ENCODE measurements at regions not wholly inside any gene's neighbourhood (a gene's known extent, or its start where the extent isn't known, plus 50 kb on each side); places are given as distances from the start of the nearest gene placed in this dataset.

- TF ChIP-seq CTCF (IDR thresholded peaks at IDR 0.05; ENCODE audit: borderline replicate concordance, control extremely low read depth, extremely low read depth, insufficient read depth, missing control alignments): no peak
- in situ Hi-C loops (cut with MboI; ENCODE audit: low sequenced_read_pairs, unreplicated experiment): no loop called here
- DNase-seq (ENCODE audit: low spot score): no peak
These were observed 120.7 kb upstream of the TOPAZ1 start for GRCh38 chr3:44120721-44121582.

DNA sequence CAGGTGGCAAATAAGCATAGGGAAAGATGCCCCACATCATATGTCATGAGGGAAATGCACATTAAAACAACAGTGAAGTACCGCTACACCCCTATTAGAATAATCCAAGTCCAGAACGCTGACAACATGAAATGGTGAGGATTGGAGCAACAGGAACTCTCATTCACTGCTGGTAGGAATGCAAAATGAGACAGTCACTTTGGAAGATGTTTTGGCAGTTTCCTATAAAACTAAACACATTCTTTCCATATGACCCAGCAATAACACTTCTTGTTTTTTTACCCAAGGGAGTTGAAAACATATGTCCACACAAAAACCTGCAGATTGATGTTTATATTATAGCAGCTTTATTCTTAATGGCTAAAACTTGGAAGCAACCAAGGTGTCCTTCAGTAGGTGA is 116.4 kb upstream of the TOPAZ1 start:
- no peak for TF ChIP-seq CTCF (IDR thresholded peaks at IDR 0.05; ENCODE audit: borderline replicate concordance, control extremely low read depth, extremely low read depth, insufficient read depth, missing control alignments)
- DNase-seq (ENCODE audit: low spot score): no peak
- in situ Hi-C loops (cut with MboI; ENCODE audit: low sequenced_read_pairs, unreplicated experiment): no loop called here

- no peak for DNase-seq (ENCODE audit: low spot score)
- TF ChIP-seq CTCF (IDR thresholded peaks at IDR 0.05; ENCODE audit: borderline replicate concordance, control extremely low read depth, extremely low read depth, insufficient read depth, missing control alignments): no peak
- in situ Hi-C loops (cut with MboI; ENCODE audit: low sequenced_read_pairs, unreplicated experiment): no loop called here
These were observed 115.8 kb upstream of the TOPAZ1 start for GRCh38 chr3:44125882-44126281.

- DNase-seq (ENCODE audit: low spot score): no peak
- in situ Hi-C loops (cut with MboI; ENCODE audit: low sequenced_read_pairs, unreplicated experiment): no loop called here
- TF ChIP-seq CTCF (IDR thresholded peaks at IDR 0.05; ENCODE audit: borderline replicate concordance, control extremely low read depth, extremely low read depth, insufficient read depth, missing control alignments): no peak
These were observed 113.5 kb upstream of the TOPAZ1 start for GRCh38 chr3:44128057-44128775.

GRCh38 chr3:44130249-44130648 is 111.4 kb upstream of the TOPAZ1 start:
- DNase-seq (ENCODE audit: low spot score): no peak
- no peak for TF ChIP-seq CTCF (IDR thresholded peaks at IDR 0.05; ENCODE audit: borderline replicate concordance, control extremely low read depth, extremely low read depth, insufficient read depth, missing control alignments)
- in situ Hi-C loops (cut with MboI; ENCODE audit: low sequenced_read_pairs, unreplicated experiment): no loop called here

GRCh38 chr3:44132061-44132460 is 109.6 kb upstream of the TOPAZ1 start:
- in situ Hi-C loops (cut with MboI; ENCODE audit: low sequenced_read_pairs, unreplicated experiment): no loop called here
- no peak for DNase-seq (ENCODE audit: low spot score)
- no peak for TF ChIP-seq CTCF (IDR thresholded peaks at IDR 0.05; ENCODE audit: borderline replicate concordance, control extremely low read depth, extremely low read depth, insufficient read depth, missing control alignments)
